ENCODE measurements at regions not wholly inside any gene's neighbourhood (a gene's known extent, or its start where the extent isn't known, plus 50 kb on each side); places are given as distances from the start of the nearest gene placed in this dataset.

- no peaks in the 10 kb centered on the region for H4K20me1 ChIP-seq (ENCODE audit: control insufficient read depth, insufficient read depth)
- no peak overlapping the region for H3K27ac ChIP-seq (ENCODE audit: control insufficient read depth, insufficient read depth)
- H3K4me2 ChIP-seq (ENCODE audit: control insufficient read depth, insufficient read depth), result no peak overlapping the region
- no peak overlapping the region for H2AFZ ChIP-seq (ENCODE audit: control insufficient read depth, low read depth, low read length)
- no peaks in the 10 kb centered on the region for H3K36me3 ChIP-seq (ENCODE audit: control insufficient read depth in 2 of 2, insufficient read depth in 2 of 2, low read length in 1 of 2)
- in situ Hi-C loops (cut with MboI) (no loop called here), intact Hi-C loops (cut with micrococcal nuclease; ENCODE audit: unreplicated experiment) (no loop called here)
- POLR2A ChIA-PET, result no interaction called here
- FAIRE-seq, result no peak
- H3K9ac ChIP-seq (ENCODE audit: control insufficient read depth, insufficient read depth, low read length), result no peak overlapping the region
- CTCF ChIA-PET, result no interaction called here
- H3K4me1 ChIP-seq (ENCODE audit: control insufficient read depth, insufficient read depth, low read length), result no peaks in the 10 kb centered on the region
- no TSS peak for BruUV-seq (replicated peaks)
- SMC1A ChIA-PET (ENCODE audit: uncharacterized antibody, unreplicated experiment), result interaction anchor here (1.0 to 1.3 kb wide), 2 partner anchors 11 to 14 kb away, joined by 3 read pairs; no protein-coding TSS in a partner anchor
- TF ChIP-seq ASH2L (IDR thresholded peaks at IDR 0.05; ENCODE audit: borderline replicate concordance, low read depth) (no peak), NBN (IDR thresholded peaks at IDR 0.05) (no peak), YY1 (IDR thresholded peaks at IDR 0.05; ENCODE audit: low read depth, low read length) (no peak), MTA3 (IDR thresholded peaks at IDR 0.05; ENCODE audit: borderline replicate concordance, low read length) (no peak), ZBTB40 (IDR thresholded peaks at IDR 0.05; ENCODE audit: borderline replicate concordance) (no peak), TCF3 (IDR thresholded peaks at IDR 0.05; ENCODE audit: borderline replicate concordance, insufficient read depth, low read depth, low read length) (no peak), MAX (IDR thresholded peaks at IDR 0.05; ENCODE audit: low read depth, low read length) (no peak)
- 0% methylated on average over 1 of the region's 1 CpG for WGBS (ENCODE audit: insufficient coverage, insufficient replicate concordance, low lambda C conversion rate, missing lambda C conversion rate)
- no peak for DNase-seq (ENCODE audit: low read depth, low spot score)
- RAD21 ChIA-PET (ENCODE audit: unreplicated experiment), result no interaction called here
- H3K79me2 ChIP-seq (ENCODE audit: control insufficient read depth, insufficient read depth, low read length), result no peaks in the 10 kb centered on the region
- no peaks in the 10 kb centered on the region for H3K9me3 ChIP-seq (replicated peaks; ENCODE audit: control insufficient read depth, insufficient read depth, low read length)
- H3K4me3 ChIP-seq, result no peak overlapping the region
- no peaks in the 10 kb centered on the region for H3K27me3 ChIP-seq (replicated peaks in 1 of 2; ENCODE audit: control insufficient read depth in 2 of 2, insufficient read depth in 2 of 2, low read length in 1 of 2)
- no peak for ATAC-seq
Observed at GRCh38 chr6:71656121-71656520, 230.2 kb upstream of the RIMS1 start.
